OCI-LY3 (cell line): ENCODE measurements at regions not wholly inside any gene's neighbourhood (a gene's known extent, or its start where the extent isn't known, plus 50 kb on each side); places are given as distances from the start of the nearest gene placed in this dataset.

ENCODE experiments used
- H2AFZ ChIP-seq: fragments of 200-600, 300-600 bp; shearing (Covaris generic); 2 replicates; pipeline ENCODE4 v1.6.0; 2014; ENCODE audit warnings: antibody characterized with exemption, low read depth, low read length
- H3K27ac ChIP-seq: fragments of 200-600, 300-600 bp; sonication (generic); 2 replicates; pipeline ENCODE4 v1.5.1; 2014; ENCODE audit warnings: mild to moderate bottlenecking, low read length, moderate library complexity, mixed read lengths
- H3K27me3 ChIP-seq: fragments of 200-600, 300-600 bp; sonication (generic); 2 replicates; pipeline ENCODE4 v1.6.1; 2014; ENCODE audit warnings: low read depth, low read length, mixed read lengths
- H3K36me3 ChIP-seq: fragments of 200-600, 300-600 bp; sonication (generic); replicated peaks from 2 replicates; pipeline ENCODE3; 2014; ENCODE audit warnings: low read depth, low read length, mixed read lengths
- H3K4me1 ChIP-seq: fragments of 300-600, 200-600 bp; sonication (generic); 2 replicates; pipeline ENCODE4 v1.6.1; 2014; ENCODE audit warnings: low read length, mixed read lengths
- H3K4me2 ChIP-seq: fragments of 200-600, 300-600 bp; sonication (generic); 2 replicates; pipeline ENCODE4 v1.6.1; 2014; ENCODE audit warnings: low read length, mixed read lengths
- H3K4me3 ChIP-seq: fragments of 300-600, 200-600 bp; sonication (generic); 2 replicates; pipeline ENCODE4 v1.5.1; 2014; ENCODE audit warnings: antibody characterized with exemption, mild to moderate bottlenecking, low read length, moderate library complexity
- H3K79me2 ChIP-seq: fragments of 300-600, 200-600 bp; shearing (Covaris generic); 2 replicates; pipeline ENCODE4 v1.6.1; 2014; ENCODE audit warnings: mild to moderate bottlenecking, low read length, mixed read lengths
- H3K9ac ChIP-seq: fragments of 300-600, 200-600 bp; shearing (Covaris generic); 2 replicates; pipeline ENCODE4 v1.6.0; 2014; ENCODE audit warnings: mild to moderate bottlenecking, low read length, moderate library complexity
- H3K9me3 ChIP-seq: fragments of 200-600, 300-600 bp; shearing (Covaris generic); 2 replicates; pipeline ENCODE4 v1.6.1; 2014; ENCODE audit warnings: low read length, mixed read lengths; ENCODE audit not compliant: insufficient read depth
- H4K20me1 ChIP-seq: fragments of 200-600, 300-600 bp; sonication (generic); 2 replicates; pipeline ENCODE4 v1.6.1; 2016; ENCODE audit warnings: low read length, mixed read lengths; ENCODE audit not compliant: insufficient read depth
- EZH2phosphoT487 ChIP-seq: fragments of 200-600 bp; shearing (Covaris generic); IDR thresholded peaks from 2 replicates; pipeline ENCODE4 v1.6.1; 2018; ENCODE audit warnings: antibody characterized with exemption, mixed run types, low read depth
- TF ChIP-seq, protein P1 (sequence below): fragments of 200-600, 300-600 bp; sonication (generic); IDR thresholded peaks from 2 replicates; pipeline ENCODE4 v1.5.1; 2014; ENCODE audit warnings: antibody characterized with exemption, low read length, low read depth

DNA sequence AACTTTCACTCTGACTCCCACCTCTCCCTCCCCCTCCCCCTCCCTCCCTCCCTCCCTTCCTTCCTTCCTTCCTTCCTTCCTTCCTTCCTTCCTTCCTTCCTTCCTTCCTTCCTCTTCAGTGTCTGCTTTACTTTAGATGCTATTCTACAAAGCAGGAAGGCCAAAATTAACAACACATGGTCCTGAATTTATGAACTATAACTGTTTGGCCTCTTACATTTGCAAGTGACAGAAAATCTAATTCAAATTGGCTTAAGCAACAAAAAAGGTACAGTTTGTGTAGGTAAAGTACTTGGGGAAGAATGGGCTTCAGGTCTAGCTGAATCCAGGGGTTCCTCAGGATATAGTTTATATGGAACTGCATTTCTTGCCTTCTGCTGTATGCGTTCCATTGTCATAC lies 673.0 kb downstream of the AACS start:
- Histone ChIP-seq H3K9me3 (peaks cover 8% of the 10 kb centered on the region; the same call in 1 of the 2 replicates), H3K36me3 (no peaks in the 10 kb centered on the region), H4K20me1 (no peaks in the 10 kb centered on the region), H3K79me2 (no peaks in the 10 kb centered on the region), H3K4me2 (no peak overlapping the region), H3K4me1 (no peaks in the 10 kb centered on the region), H2AFZ (no peak overlapping the region), H3K4me3 (no peak overlapping the region), H3K9ac (no peak overlapping the region), H3K27ac (no peak overlapping the region), H3K27me3 (no peaks in the 10 kb centered on the region)
- no peak for TF ChIP-seq EZH2phosphoT487
- TF ChIP-seq, protein P1, sequence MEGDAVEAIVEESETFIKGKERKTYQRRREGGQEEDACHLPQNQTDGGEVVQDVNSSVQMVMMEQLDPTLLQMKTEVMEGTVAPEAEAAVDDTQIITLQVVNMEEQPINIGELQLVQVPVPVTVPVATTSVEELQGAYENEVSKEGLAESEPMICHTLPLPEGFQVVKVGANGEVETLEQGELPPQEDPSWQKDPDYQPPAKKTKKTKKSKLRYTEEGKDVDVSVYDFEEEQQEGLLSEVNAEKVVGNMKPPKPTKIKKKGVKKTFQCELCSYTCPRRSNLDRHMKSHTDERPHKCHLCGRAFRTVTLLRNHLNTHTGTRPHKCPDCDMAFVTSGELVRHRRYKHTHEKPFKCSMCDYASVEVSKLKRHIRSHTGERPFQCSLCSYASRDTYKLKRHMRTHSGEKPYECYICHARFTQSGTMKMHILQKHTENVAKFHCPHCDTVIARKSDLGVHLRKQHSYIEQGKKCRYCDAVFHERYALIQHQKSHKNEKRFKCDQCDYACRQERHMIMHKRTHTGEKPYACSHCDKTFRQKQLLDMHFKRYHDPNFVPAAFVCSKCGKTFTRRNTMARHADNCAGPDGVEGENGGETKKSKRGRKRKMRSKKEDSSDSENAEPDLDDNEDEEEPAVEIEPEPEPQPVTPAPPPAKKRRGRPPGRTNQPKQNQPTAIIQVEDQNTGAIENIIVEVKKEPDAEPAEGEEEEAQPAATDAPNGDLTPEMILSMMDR: no peak

DNA sequence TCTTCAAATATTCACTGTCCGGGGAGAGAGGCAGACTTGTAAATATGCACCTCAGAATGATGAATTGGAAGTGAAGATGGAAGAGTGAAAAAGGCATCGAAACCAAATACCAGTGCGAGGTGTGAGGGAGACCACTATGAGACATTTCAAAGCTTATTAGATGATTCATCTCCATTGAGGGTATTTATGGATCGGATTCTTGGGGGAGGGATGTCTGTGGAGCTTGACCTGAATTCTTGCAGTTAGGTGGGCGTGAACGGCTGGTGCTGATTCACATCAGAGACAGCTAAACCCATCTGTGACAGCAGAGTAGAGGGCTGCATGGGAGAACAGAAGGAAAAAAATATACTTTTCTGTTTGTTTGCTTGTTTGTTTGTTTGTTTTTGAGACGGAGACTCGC lies 677.2 kb downstream of the AACS start:
- no peaks in the 10 kb centered on the region for H3K27me3 ChIP-seq
- no peaks in the 10 kb centered on the region for H3K4me1 ChIP-seq
- no peaks in the 10 kb centered on the region for H3K36me3 ChIP-seq
- H3K9ac ChIP-seq: no peak overlapping the region
- H4K20me1 ChIP-seq: no peaks in the 10 kb centered on the region
- no peak overlapping the region for H3K4me3 ChIP-seq
- H3K79me2 ChIP-seq: no peaks in the 10 kb centered on the region
- 0 out of 2 replicates have a peak, but pooled peaks cover 3% of the 10 kb centered on the region for H3K9me3 ChIP-seq
- no peak overlapping the region for H3K4me2 ChIP-seq
- H2AFZ ChIP-seq: no peak overlapping the region
- no peak for TF ChIP-seq EZH2phosphoT487
- TF ChIP-seq, protein P1: no peak
- H3K27ac ChIP-seq: no peak overlapping the region

DNA sequence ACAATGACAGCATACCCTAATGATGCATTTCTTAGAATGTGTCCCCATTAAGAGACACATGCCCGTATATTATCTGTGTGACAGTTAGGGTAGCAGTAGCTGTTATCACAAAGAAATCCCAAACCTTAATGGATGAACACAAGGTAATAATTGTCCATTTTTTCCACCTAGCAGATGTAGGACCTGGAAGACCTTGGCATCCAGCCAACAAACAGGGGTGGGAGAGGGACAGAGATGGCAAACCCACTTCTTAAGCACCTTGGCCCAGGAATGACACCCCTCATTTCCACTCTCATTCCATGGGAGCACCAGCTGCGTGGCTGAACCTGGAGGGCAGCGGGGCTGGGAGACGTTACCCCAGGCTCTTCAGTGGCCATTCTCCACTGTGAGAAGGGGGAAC lies 679.0 kb downstream of the AACS start:
- no peaks in the 10 kb centered on the region for H3K9me3 ChIP-seq
- TF ChIP-seq, protein P1: no peak
- no peak for TF ChIP-seq EZH2phosphoT487
- no peaks in the 10 kb centered on the region for H3K79me2 ChIP-seq
- H3K27ac ChIP-seq: no peak overlapping the region
- no peak overlapping the region for H3K4me3 ChIP-seq
- H3K9ac ChIP-seq: no peak overlapping the region
- no peak overlapping the region for H3K4me2 ChIP-seq
- no peak overlapping the region for H2AFZ ChIP-seq
- H3K4me1 ChIP-seq: no peaks in the 10 kb centered on the region
- no peaks in the 10 kb centered on the region for H3K27me3 ChIP-seq
- H3K36me3 ChIP-seq: no peaks in the 10 kb centered on the region
- no peaks in the 10 kb centered on the region for H4K20me1 ChIP-seq

DNA sequence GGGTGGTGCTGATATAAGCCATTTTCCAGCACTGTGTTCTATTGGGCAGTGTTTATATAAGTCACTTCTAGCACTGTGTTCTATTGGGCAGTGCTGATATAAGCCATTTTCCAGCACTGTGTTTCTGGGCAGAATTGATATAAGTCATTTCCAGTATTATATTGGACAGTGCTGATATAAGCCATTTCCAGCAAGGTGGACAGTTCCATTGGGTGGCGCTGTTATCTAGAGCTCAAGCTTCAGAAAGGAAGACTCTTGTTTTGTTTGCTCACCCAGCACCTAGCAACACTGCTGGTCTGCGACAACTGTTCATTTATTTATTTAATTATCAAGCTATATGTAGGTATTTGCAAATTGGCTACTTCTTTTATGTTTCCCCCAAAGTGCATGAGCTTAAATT lies 690.3 kb downstream of the AACS start:
- Histone ChIP-seq H3K4me3 (no peak overlapping the region), H2AFZ (no peak overlapping the region), H3K4me1 (no peaks in the 10 kb centered on the region), H3K27me3 (no peaks in the 10 kb centered on the region), H3K27ac (no peak overlapping the region), H4K20me1 (no peaks in the 10 kb centered on the region), H3K9me3 (no peaks in the 10 kb centered on the region), H3K36me3 (no peaks in the 10 kb centered on the region), H3K4me2 (no peak overlapping the region), H3K79me2 (no peaks in the 10 kb centered on the region), H3K9ac (no peak overlapping the region)
- TF ChIP-seq EZH2phosphoT487: no peak
- TF ChIP-seq, protein P1: no peak
